ENCODE measurements at regions not wholly inside any gene's neighbourhood (a gene's known extent, or its start where the extent isn't known, plus 50 kb on each side); places are given as distances from the start of the nearest gene placed in this dataset.

DNA sequence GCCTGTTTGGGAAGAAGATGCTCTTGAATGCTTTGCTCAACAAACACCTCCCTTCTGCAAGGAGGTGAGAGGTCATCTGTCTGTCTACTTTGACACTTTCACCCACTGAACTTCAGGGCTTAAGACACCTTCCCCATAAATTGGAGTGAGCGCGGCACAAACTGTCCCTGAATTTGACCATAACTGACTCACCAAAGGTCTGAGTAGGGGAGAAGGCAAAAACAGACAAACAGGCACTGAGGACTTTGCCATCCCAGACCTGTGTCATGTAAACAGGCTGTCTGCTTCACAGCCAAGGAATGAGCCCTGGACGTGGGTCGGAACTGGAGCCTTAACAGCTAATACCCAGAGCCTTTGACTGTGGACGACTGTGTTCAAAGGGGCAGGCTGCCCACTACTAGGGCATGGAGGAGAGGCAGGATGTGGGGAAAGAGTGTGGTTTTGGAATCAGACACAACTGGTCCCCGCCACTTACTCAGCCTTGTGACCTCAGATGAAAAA, 320.9 kb upstream of the KLF4 start:
- Histone ChIP-seq H3K4me1 (ENCODE audit: low read depth) (no peaks in the 10 kb centered on the region), H3K9me3 (ENCODE audit: low read depth) (no peaks in the 10 kb centered on the region), H3K36me3 (no peaks in the 10 kb centered on the region), H3K27me3 (peaks cover 75% of the 10 kb centered on the region), H3K4me3 (no peak overlapping the region), H3K27ac (no peak overlapping the region)
- DNase-seq (ENCODE audit: low read depth in 1 of 2, low spot score in 1 of 2): peak in 1 of 2 donors; percentile 53
- TF ChIP-seq, protein P1, sequence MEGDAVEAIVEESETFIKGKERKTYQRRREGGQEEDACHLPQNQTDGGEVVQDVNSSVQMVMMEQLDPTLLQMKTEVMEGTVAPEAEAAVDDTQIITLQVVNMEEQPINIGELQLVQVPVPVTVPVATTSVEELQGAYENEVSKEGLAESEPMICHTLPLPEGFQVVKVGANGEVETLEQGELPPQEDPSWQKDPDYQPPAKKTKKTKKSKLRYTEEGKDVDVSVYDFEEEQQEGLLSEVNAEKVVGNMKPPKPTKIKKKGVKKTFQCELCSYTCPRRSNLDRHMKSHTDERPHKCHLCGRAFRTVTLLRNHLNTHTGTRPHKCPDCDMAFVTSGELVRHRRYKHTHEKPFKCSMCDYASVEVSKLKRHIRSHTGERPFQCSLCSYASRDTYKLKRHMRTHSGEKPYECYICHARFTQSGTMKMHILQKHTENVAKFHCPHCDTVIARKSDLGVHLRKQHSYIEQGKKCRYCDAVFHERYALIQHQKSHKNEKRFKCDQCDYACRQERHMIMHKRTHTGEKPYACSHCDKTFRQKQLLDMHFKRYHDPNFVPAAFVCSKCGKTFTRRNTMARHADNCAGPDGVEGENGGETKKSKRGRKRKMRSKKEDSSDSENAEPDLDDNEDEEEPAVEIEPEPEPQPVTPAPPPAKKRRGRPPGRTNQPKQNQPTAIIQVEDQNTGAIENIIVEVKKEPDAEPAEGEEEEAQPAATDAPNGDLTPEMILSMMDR (IDR thresholded peaks at IDR 0.05; ENCODE audit: low read depth, low read length): no peak

DNA sequence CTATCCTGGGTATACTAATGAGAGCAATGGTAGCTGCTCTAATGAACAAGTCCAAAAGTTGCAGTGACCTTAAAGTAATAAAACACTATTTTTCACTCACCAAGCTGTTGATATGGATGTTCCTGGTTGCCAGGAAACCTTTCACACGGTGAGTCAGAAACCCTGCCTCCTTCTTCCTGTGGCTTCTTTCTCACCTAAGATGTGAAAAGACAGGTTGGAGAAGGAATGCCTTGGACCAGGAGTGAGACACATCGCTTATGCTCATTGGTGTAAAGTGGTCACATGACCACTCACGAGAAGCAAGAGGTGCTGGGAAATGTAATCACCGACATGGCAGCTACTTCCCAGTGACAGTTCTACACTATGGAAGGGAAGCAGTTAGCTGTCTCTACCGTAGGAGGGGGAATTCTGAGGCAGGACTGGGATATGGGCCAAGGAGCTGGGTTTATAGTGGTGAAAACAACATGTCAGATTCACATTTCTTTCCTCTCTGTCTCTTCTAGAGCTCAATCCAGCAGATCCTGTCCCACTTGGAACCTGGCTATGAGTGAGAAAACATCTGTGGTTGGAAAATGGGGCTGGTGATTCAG, 320.4 kb upstream of the KLF4 start:
- H3K27ac ChIP-seq: no peak overlapping the region
- TF ChIP-seq, protein P1 (IDR thresholded peaks at IDR 0.05; ENCODE audit: low read depth, low read length): no peak
- H3K36me3 ChIP-seq: no peaks in the 10 kb centered on the region
- H3K27me3 ChIP-seq: peaks cover 73% of the 10 kb centered on the region
- H3K4me1 ChIP-seq (ENCODE audit: low read depth): no peaks in the 10 kb centered on the region
- DNase-seq (ENCODE audit: low read depth in 1 of 2, low spot score in 1 of 2): peak in 1 of 2 donors; percentile 65
- H3K9me3 ChIP-seq (ENCODE audit: low read depth): no peaks in the 10 kb centered on the region
- H3K4me3 ChIP-seq: no peak overlapping the region

DNA sequence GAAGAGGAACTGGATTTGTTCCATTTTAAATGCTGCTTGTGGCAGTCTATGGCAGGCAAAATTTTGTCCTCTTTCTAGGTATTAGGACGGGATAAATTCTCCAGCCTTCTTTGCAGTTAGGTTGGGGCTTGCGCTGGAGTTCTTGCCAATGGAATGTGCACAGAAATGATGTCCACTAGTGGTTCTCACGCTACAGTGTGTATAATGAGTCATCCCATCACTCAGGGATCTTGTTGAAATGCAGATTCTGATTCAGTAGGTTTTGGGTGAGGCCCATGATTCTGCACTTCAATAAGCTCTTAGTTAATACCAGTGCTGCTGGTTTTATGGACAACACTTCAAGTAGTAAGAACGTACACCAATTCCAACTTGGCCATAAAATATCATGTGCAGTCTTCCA, 317.6 kb upstream of the KLF4 start:
- peak in 1 of 2 donors; percentile 48 for DNase-seq (ENCODE audit: low read depth in 1 of 2, low spot score in 1 of 2)
- Histone ChIP-seq H3K27ac (no peak overlapping the region), H3K4me1 (ENCODE audit: low read depth) (no peaks in the 10 kb centered on the region), H3K4me3 (no peak overlapping the region), H3K36me3 (no peaks in the 10 kb centered on the region), H3K9me3 (ENCODE audit: low read depth) (no peaks in the 10 kb centered on the region), H3K27me3 (peaks cover 73% of the 10 kb centered on the region)
- TF ChIP-seq, protein P1 (IDR thresholded peaks at IDR 0.05; ENCODE audit: low read depth, low read length): no peak

DNA sequence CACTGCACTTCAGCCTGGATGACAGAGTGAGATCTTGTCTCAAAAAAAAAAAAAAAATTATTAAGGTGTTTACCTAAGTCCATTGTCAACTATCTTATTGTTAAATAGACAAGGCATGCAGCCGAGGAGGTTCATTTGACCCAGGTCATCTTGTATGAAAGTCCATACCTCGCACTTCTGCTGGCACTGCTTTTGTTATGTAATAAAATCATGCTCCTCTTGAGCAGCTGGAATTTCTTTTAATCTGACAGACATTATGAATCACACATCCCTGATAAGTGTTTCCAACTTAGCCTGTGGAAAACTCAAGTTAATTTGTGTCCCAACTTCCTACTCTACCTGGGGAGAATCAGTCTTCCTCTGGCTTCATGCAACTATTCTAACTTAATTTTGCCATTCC, 315.6 kb upstream of the KLF4 start:
- peaks cover 56% of the 10 kb centered on the region for H3K27me3 ChIP-seq
- DNase-seq (ENCODE audit: low read depth in 1 of 2, low spot score in 1 of 2): peak in 1 of 2 donors; percentile 36
- no peak overlapping the region for H3K27ac ChIP-seq
- H3K36me3 ChIP-seq: no peaks in the 10 kb centered on the region
- TF ChIP-seq, protein P1 (IDR thresholded peaks at IDR 0.05; ENCODE audit: low read depth, low read length): no peak
- H3K4me3 ChIP-seq: no peak overlapping the region
- no peaks in the 10 kb centered on the region for H3K9me3 ChIP-seq (ENCODE audit: low read depth)
- H3K4me1 ChIP-seq (ENCODE audit: low read depth): no peaks in the 10 kb centered on the region

DNA sequence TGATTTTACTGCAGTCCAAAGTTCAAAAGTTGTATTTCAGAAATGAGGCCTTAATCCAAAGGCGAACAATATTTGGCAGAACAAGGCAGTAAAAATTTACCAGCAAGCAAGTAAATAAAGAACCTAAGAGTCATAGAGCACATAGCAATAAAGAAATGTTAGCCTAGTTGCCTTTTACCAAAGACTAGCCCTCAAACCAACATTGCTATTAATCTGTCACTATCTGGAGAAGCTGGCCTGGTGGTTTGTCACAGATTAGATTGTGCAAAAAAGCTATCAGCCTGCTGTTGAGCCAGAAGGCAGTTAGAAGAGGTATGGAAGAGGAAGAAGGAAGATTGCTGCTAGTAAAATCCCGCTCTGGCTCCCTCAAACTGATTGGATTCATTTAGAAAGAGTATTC, 304.7 kb upstream of the KLF4 start:
- H3K4me1 ChIP-seq (ENCODE audit: low read depth): no peaks in the 10 kb centered on the region
- TF ChIP-seq, protein P1 (IDR thresholded peaks at IDR 0.05; ENCODE audit: low read depth, low read length): no peak
- no peak overlapping the region for H3K27ac ChIP-seq
- no peaks in the 10 kb centered on the region for H3K9me3 ChIP-seq (ENCODE audit: low read depth)
- peaks cover 12% of the 10 kb centered on the region for H3K27me3 ChIP-seq
- H3K36me3 ChIP-seq: no peaks in the 10 kb centered on the region
- DNase-seq (ENCODE audit: low read depth in 1 of 2, low spot score in 1 of 2): no peak
- no peak overlapping the region for H3K4me3 ChIP-seq
